Calu3 (cell line): ENCODE measurements at regions not wholly inside any gene's neighbourhood (a gene's known extent, or its start where the extent isn't known, plus 50 kb on each side); places are given as distances from the start of the nearest gene placed in this dataset.

Source experiments
- BruUV-seq: library from RNA; stranded (reverse); fragments of 400-500 nt; replicated peaks from 2 replicates; lab custom pipeline; 2021; lab: Mats Ljungman, UMichigan
- CTCF ChIA-PET: fragments of 300-600 bp; sonication (Branson Sonifier 250); formaldehyde crosslinking; loops from one replicate; lab custom pipeline; 2022; ENCODE audit warnings: antibody characterized with exemption; lab: Charles Lee
- DNase-seq: peaks from one replicate; pipeline ENCODE4 v3.0.0; 2022
- H3K27ac Mint-ChIP-seq: one replicate; pipeline ENCODE4 v1.8.0; 2022; ENCODE audit warnings: mixed read lengths; ENCODE audit not compliant: unreplicated experiment
- H3K27me3 Mint-ChIP-seq: one replicate; pipeline ENCODE4 v1.8.0; 2022; ENCODE audit warnings: mixed read lengths; ENCODE audit not compliant: unreplicated experiment
- H3K36me3 Mint-ChIP-seq: one replicate; pipeline ENCODE4 v1.8.0; 2022; ENCODE audit warnings: mild to moderate bottlenecking, moderate library complexity, mixed read lengths; ENCODE audit not compliant: insufficient read depth, unreplicated experiment
- H3K4me1 Mint-ChIP-seq: one replicate; pipeline ENCODE4 v1.8.0; 2022; ENCODE audit warnings: mild to moderate bottlenecking, low read depth, mixed read lengths; ENCODE audit not compliant: unreplicated experiment
- H3K4me3 Mint-ChIP-seq: one replicate; pipeline ENCODE4 v1.8.0; 2022; ENCODE audit warnings: mild to moderate bottlenecking, low read depth, moderate library complexity, mixed read lengths; ENCODE audit not compliant: unreplicated experiment
- H3K9me3 Mint-ChIP-seq: one replicate; pipeline ENCODE4 v1.8.0; 2022; ENCODE audit warnings: low read depth, mixed read lengths; ENCODE audit not compliant: unreplicated experiment
- intact Hi-C: fragments of 100-400 bp; cut with micrococcal nuclease; formaldehyde crosslinking; loops from one replicate; pipeline ENCODE4 v1.10.0; 2022; ENCODE audit not compliant: unreplicated experiment
- TF ChIP-seq, protein P1 (sequence below): fragments of 200-600 bp; IDR thresholded peaks from one replicate; pipeline ENCODE4 v1.8.0; 2022; ENCODE audit warnings: antibody characterized with exemption; ENCODE audit not compliant: unreplicated experiment

DNA sequence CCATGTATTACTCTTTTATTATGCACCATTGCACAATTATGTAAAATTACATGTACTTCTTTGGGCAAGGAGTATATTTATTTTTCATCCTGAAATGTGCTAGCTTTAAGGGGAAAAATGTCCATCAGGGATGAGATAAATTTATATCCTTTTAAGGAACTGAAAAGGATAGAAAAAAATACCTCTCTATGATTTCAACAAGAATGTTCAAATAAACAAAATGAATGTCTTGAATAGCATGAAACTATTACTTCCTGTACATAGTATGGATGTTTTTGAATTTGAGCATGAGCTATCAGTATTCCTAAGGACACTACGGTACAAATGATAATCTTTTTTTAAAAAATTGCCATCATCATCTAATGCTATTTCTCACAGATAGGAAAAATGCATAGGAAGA is 1611.9 kb upstream of the ZEB2 start:
- Mint-ChIP-seq H3K27ac (no peak overlapping the region), H3K36me3 (no peaks in the 10 kb centered on the region), H3K9me3 (no peaks in the 10 kb centered on the region), H3K4me3 (no peak overlapping the region), H3K4me1 (no peaks in the 10 kb centered on the region), H3K27me3 (no peaks in the 10 kb centered on the region)
- BruUV-seq, result no TSS peak
- TF ChIP-seq, protein P1, sequence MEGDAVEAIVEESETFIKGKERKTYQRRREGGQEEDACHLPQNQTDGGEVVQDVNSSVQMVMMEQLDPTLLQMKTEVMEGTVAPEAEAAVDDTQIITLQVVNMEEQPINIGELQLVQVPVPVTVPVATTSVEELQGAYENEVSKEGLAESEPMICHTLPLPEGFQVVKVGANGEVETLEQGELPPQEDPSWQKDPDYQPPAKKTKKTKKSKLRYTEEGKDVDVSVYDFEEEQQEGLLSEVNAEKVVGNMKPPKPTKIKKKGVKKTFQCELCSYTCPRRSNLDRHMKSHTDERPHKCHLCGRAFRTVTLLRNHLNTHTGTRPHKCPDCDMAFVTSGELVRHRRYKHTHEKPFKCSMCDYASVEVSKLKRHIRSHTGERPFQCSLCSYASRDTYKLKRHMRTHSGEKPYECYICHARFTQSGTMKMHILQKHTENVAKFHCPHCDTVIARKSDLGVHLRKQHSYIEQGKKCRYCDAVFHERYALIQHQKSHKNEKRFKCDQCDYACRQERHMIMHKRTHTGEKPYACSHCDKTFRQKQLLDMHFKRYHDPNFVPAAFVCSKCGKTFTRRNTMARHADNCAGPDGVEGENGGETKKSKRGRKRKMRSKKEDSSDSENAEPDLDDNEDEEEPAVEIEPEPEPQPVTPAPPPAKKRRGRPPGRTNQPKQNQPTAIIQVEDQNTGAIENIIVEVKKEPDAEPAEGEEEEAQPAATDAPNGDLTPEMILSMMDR, result no peak
- DNase-seq, result no peak
- intact Hi-C loops, result no loop called here
- CTCF ChIA-PET, result no interaction called here

DNA sequence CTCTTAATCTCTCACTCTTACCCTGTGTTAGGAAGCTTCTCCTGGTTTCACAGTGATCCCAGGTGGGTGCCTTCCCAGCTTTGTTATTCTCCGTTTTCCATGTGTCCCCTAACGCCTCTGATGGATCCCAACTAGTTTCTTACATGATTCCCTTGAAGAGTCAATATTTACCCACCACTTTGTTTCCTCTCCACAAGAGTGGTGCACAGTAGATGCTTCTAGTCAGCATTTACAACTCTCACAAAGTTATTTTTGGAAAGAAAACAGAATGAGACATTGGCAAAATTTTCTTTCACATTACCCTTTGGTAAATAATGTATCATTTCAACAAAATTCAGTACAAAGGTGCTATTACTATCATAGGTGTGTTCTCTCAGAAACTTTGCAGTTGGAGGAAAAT is 1611.1 kb upstream of the ZEB2 start:
- intact Hi-C loops, result no loop called here

DNA sequence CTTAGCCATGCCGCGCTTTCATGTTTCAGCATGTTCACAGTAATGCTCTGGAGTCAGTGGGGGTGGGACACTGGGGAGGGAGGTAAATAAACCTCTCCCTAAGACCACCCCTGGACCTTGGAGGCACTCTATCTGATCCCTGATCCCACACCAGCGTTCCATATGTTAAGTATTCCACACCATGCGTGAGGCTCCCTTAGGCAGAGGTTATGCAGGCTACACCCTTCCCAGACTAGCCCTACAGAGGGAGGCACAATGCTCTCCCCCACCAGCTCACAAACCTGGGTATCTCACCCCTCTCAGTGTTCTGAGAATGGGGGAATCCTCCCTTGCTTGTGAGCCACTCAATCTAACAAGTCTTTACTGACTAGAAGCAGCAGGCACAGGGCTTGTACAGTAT is 1610.4 kb upstream of the ZEB2 start:
- Mint-ChIP-seq H3K27me3 (no peaks in the 10 kb centered on the region), H3K36me3 (no peaks in the 10 kb centered on the region), H3K4me1 (no peaks in the 10 kb centered on the region), H3K9me3 (no peaks in the 10 kb centered on the region), H3K4me3 (no peak overlapping the region), H3K27ac (no peak overlapping the region)
- CTCF ChIA-PET, result no interaction called here
- BruUV-seq, result no TSS peak
- DNase-seq, result no peak
- TF ChIP-seq, protein P1, result no peak
- intact Hi-C loops, result no loop called here

More for the DNA sequence above, 1611.1 kb upstream of the ZEB2 start:
- H3K4me3 Mint-ChIP-seq, result no peak overlapping the region
- no peak for DNase-seq
- no peak overlapping the region for H3K27ac Mint-ChIP-seq
- H3K9me3 Mint-ChIP-seq, result no peaks in the 10 kb centered on the region
- CTCF ChIA-PET, result no interaction called here
- H3K27me3 Mint-ChIP-seq, result no peaks in the 10 kb centered on the region
- no peaks in the 10 kb centered on the region for H3K4me1 Mint-ChIP-seq
- TF ChIP-seq, protein P1, result no peak
- H3K36me3 Mint-ChIP-seq, result no peaks in the 10 kb centered on the region
- no TSS peak for BruUV-seq

DNA sequence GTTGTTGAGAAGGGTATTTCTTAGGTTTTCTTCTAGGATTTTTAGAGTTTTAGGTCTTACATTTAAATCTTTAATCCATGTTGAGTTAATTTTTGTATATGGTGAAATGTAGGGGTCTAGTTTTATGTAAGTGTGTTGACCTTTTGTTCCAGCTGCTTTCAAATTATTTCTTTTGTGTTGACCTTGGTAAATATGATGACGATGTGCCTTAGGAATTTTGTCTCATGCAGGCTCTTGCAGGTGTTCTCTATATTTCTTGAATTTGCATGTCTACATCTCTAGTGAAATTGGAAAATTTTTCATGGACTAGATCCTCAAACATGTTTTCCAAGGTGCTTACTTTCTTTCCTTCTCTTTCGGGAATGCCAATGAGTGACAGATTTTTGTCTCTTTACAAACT is 1609.3 kb upstream of the ZEB2 start:
- TF ChIP-seq, protein P1, result no peak
- H3K27me3 Mint-ChIP-seq, result no peaks in the 10 kb centered on the region
- intact Hi-C loops, result no loop called here
- H3K36me3 Mint-ChIP-seq, result no peaks in the 10 kb centered on the region
- H3K4me1 Mint-ChIP-seq, result no peaks in the 10 kb centered on the region
- H3K9me3 Mint-ChIP-seq, result no peaks in the 10 kb centered on the region
- no peak overlapping the region for H3K27ac Mint-ChIP-seq
- no TSS peak for BruUV-seq
- H3K4me3 Mint-ChIP-seq, result no peak overlapping the region
- CTCF ChIA-PET, result no interaction called here
- DNase-seq, result no peak
